ENCODE measurements at regions not wholly inside any gene's neighbourhood (a gene's known extent, or its start where the extent isn't known, plus 50 kb on each side); places are given as distances from the start of the nearest gene placed in this dataset.

- TF ChIP-seq, protein P1, sequence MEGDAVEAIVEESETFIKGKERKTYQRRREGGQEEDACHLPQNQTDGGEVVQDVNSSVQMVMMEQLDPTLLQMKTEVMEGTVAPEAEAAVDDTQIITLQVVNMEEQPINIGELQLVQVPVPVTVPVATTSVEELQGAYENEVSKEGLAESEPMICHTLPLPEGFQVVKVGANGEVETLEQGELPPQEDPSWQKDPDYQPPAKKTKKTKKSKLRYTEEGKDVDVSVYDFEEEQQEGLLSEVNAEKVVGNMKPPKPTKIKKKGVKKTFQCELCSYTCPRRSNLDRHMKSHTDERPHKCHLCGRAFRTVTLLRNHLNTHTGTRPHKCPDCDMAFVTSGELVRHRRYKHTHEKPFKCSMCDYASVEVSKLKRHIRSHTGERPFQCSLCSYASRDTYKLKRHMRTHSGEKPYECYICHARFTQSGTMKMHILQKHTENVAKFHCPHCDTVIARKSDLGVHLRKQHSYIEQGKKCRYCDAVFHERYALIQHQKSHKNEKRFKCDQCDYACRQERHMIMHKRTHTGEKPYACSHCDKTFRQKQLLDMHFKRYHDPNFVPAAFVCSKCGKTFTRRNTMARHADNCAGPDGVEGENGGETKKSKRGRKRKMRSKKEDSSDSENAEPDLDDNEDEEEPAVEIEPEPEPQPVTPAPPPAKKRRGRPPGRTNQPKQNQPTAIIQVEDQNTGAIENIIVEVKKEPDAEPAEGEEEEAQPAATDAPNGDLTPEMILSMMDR (IDR thresholded peaks at IDR 0.05; ENCODE audit: low read depth, low read length): no peak
- TF ChIP-seq EZH2phosphoT487 (IDR thresholded peaks at IDR 0.05; ENCODE audit: low read depth): no peak
These were observed 51.9 kb upstream of the LRRK2 start for GRCh38 chr12:40172879-40173278.

All from OCI-LY3 (cell line).